ENCODE measurements at regions not wholly inside any gene's neighbourhood (a gene's known extent, or its start where the extent isn't known, plus 50 kb on each side); places are given as distances from the start of the nearest gene placed in this dataset.

GRCh38 chr18:62629031-62629430, 86.3 kb upstream of the PHLPP1 start:
- intact Hi-C loops (cut with micrococcal nuclease), result no loop called here
- no peak for TF ChIP-seq EZH2phosphoT487 (IDR thresholded peaks at IDR 0.05; ENCODE audit: borderline replicate concordance, low read length)
- TF ChIP-seq EZH2 (IDR thresholded peaks at IDR 0.05; ENCODE audit: low read length, unreplicated experiment), result no peak
- TF ChIP-seq CTCF (conservative IDR thresholded peaks at IDR 0.05; ENCODE audit: low read depth, low read length), result no peak
- Histone ChIP-seq H3K36me3 (ENCODE audit: low read depth, low read length) (no peaks in the 10 kb centered on the region), H2AFZ (ENCODE audit: low read length) (no peak overlapping the region), H3K27me3 (ENCODE audit: low read length) (no peaks in the 10 kb centered on the region), H3K4me3 (ENCODE audit: low read length) (no peak overlapping the region), H3K9me2 (replicated peaks; ENCODE audit: low read length) (no peaks in the 10 kb centered on the region), H3F3A (ENCODE audit: low read length, unreplicated experiment) (no peaks in the 10 kb centered on the region), H3K4me2 (ENCODE audit: low read length) (no peak overlapping the region), H3K9ac (ENCODE audit: low read length) (no peak overlapping the region), H3K4me1 (ENCODE audit: insufficient read depth, low read length) (peaks cover 13% of the 10 kb centered on the region), H3K9me3 (ENCODE audit: low read length) (no peaks in the 10 kb centered on the region), H4K20me1 (ENCODE audit: low read length) (no peaks in the 10 kb centered on the region), H3K79me2 (ENCODE audit: low read length) (no peaks in the 10 kb centered on the region), H3K27ac (ENCODE audit: low read length) (no peak overlapping the region)
- CTCF ChIA-PET, result no interaction called here
- ATAC-seq, result no peak
- DNase-seq, result no peak
- no TSS peak for BruUV-seq (replicated peaks)
- POLR2A ChIA-PET (ENCODE audit: unreplicated experiment), result no interaction called here

GRCh38 chr18:62631173-62631572, 84.2 kb upstream of the PHLPP1 start:
- peaks cover 20% of the 10 kb centered on the region for H3K4me1 ChIP-seq (ENCODE audit: insufficient read depth, low read length)
- no peaks in the 10 kb centered on the region for H3K9me3 ChIP-seq (ENCODE audit: low read length)
- no peaks in the 10 kb centered on the region for H3K36me3 ChIP-seq (ENCODE audit: low read depth, low read length)
- H2AFZ ChIP-seq (ENCODE audit: low read length), result no peak overlapping the region
- DNase-seq (no peak), ATAC-seq (no peak)
- no peak overlapping the region for H3K4me3 ChIP-seq (ENCODE audit: low read length)
- H3K9ac ChIP-seq (ENCODE audit: low read length), result no peak overlapping the region
- TF ChIP-seq EZH2phosphoT487 (IDR thresholded peaks at IDR 0.05; ENCODE audit: borderline replicate concordance, low read length) (no peak), CTCF (conservative IDR thresholded peaks at IDR 0.05; ENCODE audit: low read depth, low read length) (no peak), EZH2 (IDR thresholded peaks at IDR 0.05; ENCODE audit: low read length, unreplicated experiment) (no peak)
- intact Hi-C loops (cut with micrococcal nuclease), result no loop called here
- no peak overlapping the region for H3K27ac ChIP-seq (ENCODE audit: low read length)
- H3K79me2 ChIP-seq (ENCODE audit: low read length), result no peaks in the 10 kb centered on the region
- BruUV-seq (replicated peaks), result no TSS peak
- no peaks in the 10 kb centered on the region for H3K9me2 ChIP-seq (replicated peaks; ENCODE audit: low read length)
- no peaks in the 10 kb centered on the region for H3K27me3 ChIP-seq (ENCODE audit: low read length)
- CTCF ChIA-PET, result no interaction called here
- POLR2A ChIA-PET (ENCODE audit: unreplicated experiment), result no interaction called here
- no peaks in the 10 kb centered on the region for H3F3A ChIP-seq (ENCODE audit: low read length, unreplicated experiment)
- H4K20me1 ChIP-seq (ENCODE audit: low read length), result no peaks in the 10 kb centered on the region
- no peak overlapping the region for H3K4me2 ChIP-seq (ENCODE audit: low read length)

- Histone ChIP-seq H3K4me1 (ENCODE audit: insufficient read depth, low read length) (peaks cover 20% of the 10 kb centered on the region), H3K27me3 (ENCODE audit: low read length) (no peaks in the 10 kb centered on the region), H3K4me3 (ENCODE audit: low read length) (no peak overlapping the region), H3K27ac (ENCODE audit: low read length) (no peak overlapping the region), H2AFZ (ENCODE audit: low read length) (no peak overlapping the region), H3K9me3 (ENCODE audit: low read length) (no peaks in the 10 kb centered on the region), H3K9me2 (replicated peaks; ENCODE audit: low read length) (no peaks in the 10 kb centered on the region), H3K36me3 (ENCODE audit: low read depth, low read length) (no peaks in the 10 kb centered on the region), H4K20me1 (ENCODE audit: low read length) (no peaks in the 10 kb centered on the region), H3K9ac (ENCODE audit: low read length) (no peak overlapping the region), H3F3A (ENCODE audit: low read length, unreplicated experiment) (no peaks in the 10 kb centered on the region), H3K4me2 (ENCODE audit: low read length) (no peak overlapping the region), H3K79me2 (ENCODE audit: low read length) (no peaks in the 10 kb centered on the region)
- CTCF ChIA-PET, result no interaction called here
- DNase-seq (no peak), ATAC-seq (no peak)
- intact Hi-C loops (cut with micrococcal nuclease), result no loop called here
- no TSS peak for BruUV-seq (replicated peaks)
- TF ChIP-seq EZH2 (IDR thresholded peaks at IDR 0.05; ENCODE audit: low read length, unreplicated experiment), result no peak
- TF ChIP-seq CTCF (conservative IDR thresholded peaks at IDR 0.05; ENCODE audit: low read depth, low read length), result no peak
- TF ChIP-seq EZH2phosphoT487 (IDR thresholded peaks at IDR 0.05; ENCODE audit: borderline replicate concordance, low read length), result no peak
- POLR2A ChIA-PET (ENCODE audit: unreplicated experiment), result interaction anchor here (0.6 kb wide), 1 partner anchor 325 kb away, joined by 4 read pairs; no protein-coding TSS in a partner anchor
These were observed 82.4 kb upstream of the PHLPP1 start for GRCh38 chr18:62632788-62633455.

Measured in PC-3 (cell line).